Non-pigmented ciliary epithelial cell (primary cell): ENCODE measurements at regions not wholly inside any gene's neighbourhood (a gene's known extent, or its start where the extent isn't known, plus 50 kb on each side); places are given as distances from the start of the nearest gene placed in this dataset.
A peak's percentile ranks its signal among the peaks of the same experiment; 100 is the strongest.

ENCODE experiments used
- DNase-seq: peaks from one replicate; pipeline ENCODE4 v3.0.0-alpha.2; 2010; ENCODE audit warnings: low read depth

DNA sequence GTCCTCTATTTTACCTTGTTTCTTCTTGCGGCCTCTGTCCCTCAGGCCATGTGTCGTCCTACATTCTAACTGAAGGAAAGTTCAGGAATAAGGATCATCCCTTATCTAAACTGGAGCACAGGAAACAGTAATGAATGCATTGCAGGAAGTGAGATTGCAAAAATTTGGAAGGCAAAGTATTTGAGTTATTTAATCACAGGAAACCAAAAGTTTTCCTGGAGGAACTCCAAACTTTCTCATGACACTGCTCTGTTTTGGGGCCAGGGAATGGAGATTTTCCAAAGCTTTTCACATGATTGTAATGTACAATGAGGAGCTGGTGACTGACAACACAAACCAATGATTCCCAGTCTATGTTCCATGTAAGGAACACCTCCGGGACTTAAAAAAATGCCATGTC is 57.8 kb upstream of the PLSCR4 start:
- peak; percentile 48 for DNase-seq

DNA sequence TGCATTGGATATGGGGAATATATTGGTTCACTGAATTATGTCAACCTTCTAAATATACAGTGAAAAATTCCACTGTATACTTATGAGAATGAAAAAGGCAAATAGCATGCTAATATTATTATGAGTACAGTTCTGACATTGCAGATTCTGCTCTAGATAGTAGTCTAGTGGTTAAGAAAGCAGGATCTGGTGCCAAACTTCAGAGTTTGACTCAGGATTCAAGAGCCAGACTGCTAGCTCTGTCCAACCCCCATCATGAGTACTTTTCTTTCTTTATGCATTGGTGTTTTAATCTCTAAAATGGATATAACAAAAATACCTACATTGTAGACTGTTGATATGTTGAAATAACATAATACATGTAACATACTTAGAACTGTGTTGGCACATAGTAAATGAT is 57.3 kb upstream of the PLSCR4 start:
- peak; percentile 73 for DNase-seq

DNA sequence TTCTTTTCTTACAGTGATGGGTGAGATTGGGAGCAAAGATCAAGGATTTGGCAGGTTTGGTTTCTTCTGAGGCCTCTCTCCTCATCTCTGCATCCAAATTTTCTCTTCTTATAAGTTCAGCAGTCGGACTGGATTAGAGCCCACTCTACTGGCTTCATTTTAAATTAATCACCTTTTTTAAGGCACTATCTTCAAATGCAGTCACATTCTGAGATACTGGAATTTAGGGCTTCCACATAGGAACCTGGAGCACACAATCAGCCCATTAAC is 56.5 kb upstream of the PLSCR4 start:
- DNase-seq, result no peak

- DNase-seq, result no peak
Measured at GRCh38 chr3:146306656-146307455, 56.0 kb upstream of the PLSCR4 start.

DNA sequence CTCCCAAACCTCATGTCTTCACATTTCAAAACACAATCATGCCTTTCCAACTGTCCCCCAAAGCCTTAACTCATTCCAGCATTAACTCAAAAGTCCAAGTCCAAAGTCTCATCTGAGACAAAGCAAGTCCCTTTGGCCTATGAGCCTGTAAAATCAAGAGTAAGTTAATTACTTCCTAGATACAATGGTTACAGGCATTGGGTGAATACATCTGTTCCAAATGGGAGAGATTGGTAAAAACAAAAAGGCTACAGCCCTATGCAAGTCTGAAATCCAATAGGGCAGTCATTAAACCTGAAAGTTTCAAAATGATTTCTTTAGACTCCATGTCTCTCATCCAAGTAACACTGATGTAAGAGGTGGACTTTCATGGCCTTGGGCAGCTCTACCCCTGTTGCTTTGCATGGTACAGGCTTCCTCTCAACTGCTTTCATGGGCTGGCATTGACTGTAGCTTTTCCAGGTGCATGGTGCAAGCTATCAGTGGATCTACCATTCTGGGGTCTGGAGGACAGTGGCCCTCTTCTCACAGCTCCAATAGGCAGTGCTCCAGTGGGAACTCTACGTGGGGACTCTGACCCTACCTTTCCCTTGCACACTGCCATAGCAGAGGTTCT is 55.0 kb upstream of the PLSCR4 start:
- no peak for DNase-seq

DNA sequence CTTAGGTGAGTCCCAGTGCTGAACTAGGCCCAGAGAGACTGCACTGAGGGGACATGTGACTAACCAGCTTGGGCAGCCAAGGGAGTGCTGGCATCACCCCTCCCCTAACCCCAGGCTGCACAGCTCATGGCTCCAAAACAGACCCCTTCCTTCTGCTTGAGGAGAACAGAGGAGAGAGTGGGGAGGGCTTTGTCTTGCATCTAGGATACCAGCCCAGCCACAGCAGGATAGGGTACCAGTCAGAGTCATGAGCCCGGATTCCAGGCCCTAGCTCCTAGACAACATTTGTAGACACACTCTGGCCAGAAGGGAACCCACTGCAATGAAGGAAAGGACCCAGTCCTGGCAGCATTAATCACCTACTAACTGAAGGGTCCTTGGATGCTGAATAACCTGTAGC is 49.9 kb upstream of the PLSCR4 start:
- DNase-seq, result no peak
